Neural cell (in vitro differentiated cells): ENCODE measurements at regions not wholly inside any gene's neighbourhood (a gene's known extent, or its start where the extent isn't known, plus 50 kb on each side); places are given as distances from the start of the nearest gene placed in this dataset.

Source experiments
- H2AFZ ChIP-seq: fragments of 200-600, 300-800 bp; sonication (generic), shearing (Covaris generic); 2 replicates; pipeline ENCODE4 v1.6.0; 2014; ENCODE audit warnings: low read depth, mild to moderate bottlenecking, antibody characterized with exemption, low read length, moderate library complexity
- H3F3A ChIP-seq: fragments of 200-600 bp; shearing (Covaris generic); 2 replicates; pipeline ENCODE4 v1.6.1; 2016; ENCODE audit warnings: mild to moderate bottlenecking, moderate library complexity, mixed read lengths, antibody characterized with exemption, low read length; ENCODE audit not compliant: insufficient read depth, poor library complexity, severe bottlenecking
- H3K27ac ChIP-seq: fragments of 200-600, 300-800 bp; sonication (generic), shearing (Covaris generic); 2 replicates; pipeline ENCODE4 v1.5.1; 2014; ENCODE audit warnings: mild to moderate bottlenecking, low read length, moderate library complexity
- H3K27me3 ChIP-seq: fragments of 300-800, 200-600 bp; sonication (generic), shearing (Covaris generic); 2 replicates; pipeline ENCODE4 v1.6.0; 2014; ENCODE audit warnings: mild to moderate bottlenecking, low read depth, low read length, moderate library complexity; ENCODE audit not compliant: insufficient read depth
- H3K36me3 ChIP-seq: fragments of 300-800, 200-600 bp; sonication (generic), shearing (Covaris generic); 2 replicates; pipeline ENCODE4 v1.5.1; 2014; ENCODE audit warnings: mild to moderate bottlenecking, antibody characterized with exemption, low read length, moderate library complexity; ENCODE audit not compliant: insufficient read depth
- H3K4me2 ChIP-seq: fragments of 300-800, 200-600 bp; sonication (generic), shearing (Covaris generic); 2 replicates; pipeline ENCODE4 v1.6.0; 2014; ENCODE audit warnings: mild to moderate bottlenecking, low read length
- H3K4me3 ChIP-seq: fragments of 300-800, 200-600 bp; sonication (generic), shearing (Covaris generic); 2 replicates; pipeline ENCODE4 v1.5.1; 2014; ENCODE audit warnings: mild to moderate bottlenecking, low read length, moderate library complexity
- H3K79me2 ChIP-seq: fragments of 200-600 bp; shearing (Covaris generic); replicated peaks from 2 replicates; pipeline ENCODE4 v1.6.0; 2014; ENCODE audit warnings: mild to moderate bottlenecking, low read length, moderate library complexity; ENCODE audit not compliant: insufficient read depth
- H3K9ac ChIP-seq: fragments of 300-800, 200-600 bp; sonication (generic), shearing (Covaris generic); 2 replicates; pipeline ENCODE4 v1.6.1; 2016; ENCODE audit warnings: mild to moderate bottlenecking, low read length, mixed read lengths
- H3K9me2 ChIP-seq: fragments of 200-600 bp; shearing (Covaris generic); 2 replicates; pipeline ENCODE4 v1.6.1; 2016; ENCODE audit warnings: mild to moderate bottlenecking, low read length, mixed read lengths; ENCODE audit not compliant: insufficient read depth
- H3K9me3 ChIP-seq: fragments of 200-600, 300-800 bp; sonication (generic), shearing (Covaris generic); 2 replicates; pipeline ENCODE4 v1.6.1; 2016; ENCODE audit warnings: mild to moderate bottlenecking, mixed run types, low read length, moderate library complexity, mixed read lengths
- H4K20me1 ChIP-seq: fragments of 200-600 bp; shearing (Covaris generic); 2 replicates; pipeline ENCODE4 v1.6.1; 2016; ENCODE audit warnings: mild to moderate bottlenecking, mixed run types; ENCODE audit not compliant: insufficient read depth
- EP300 ChIP-seq: fragments of 450-650 bp; conservative IDR thresholded peaks from 2 replicates; pipeline ENCODE4 v1.6.1; 2014; ENCODE audit warnings: antibody characterized with exemption, mild to moderate bottlenecking, moderate library complexity; ENCODE audit not compliant: poor library complexity, severe bottlenecking
- EZH2 ChIP-seq: fragments of 200-600, 300-800 bp; shearing (Covaris generic), sonication (generic); IDR thresholded peaks from 2 replicates; pipeline ENCODE4 v1.6.1; 2014; ENCODE audit warnings: antibody characterized with exemption, low read length, borderline replicate concordance, mild to moderate bottlenecking; ENCODE audit not compliant: insufficient read depth, poor library complexity, severe bottlenecking
- MXI1 ChIP-seq: fragments of 450-650 bp; conservative IDR thresholded peaks from 2 replicates; pipeline ENCODE4 v1.6.1; 2014; ENCODE audit warnings: antibody characterized with exemption, mild to moderate bottlenecking; ENCODE audit not compliant: poor library complexity, severe bottlenecking
- POLR2AphosphoS5 ChIP-seq: IDR thresholded peaks from 2 replicates; pipeline ENCODE4 v1.6.1; 2012
- RAD21 ChIP-seq: fragments of 450-650 bp; conservative IDR thresholded peaks from 2 replicates; pipeline ENCODE4 v1.6.1; 2014; ENCODE audit warnings: antibody characterized with exemption, mild to moderate bottlenecking, moderate library complexity
- SMC3 ChIP-seq: fragments of 450-650 bp; conservative IDR thresholded peaks from 2 replicates; pipeline ENCODE4 v1.6.1; 2014; ENCODE audit warnings: antibody characterized with exemption, mild to moderate bottlenecking, moderate library complexity; ENCODE audit not compliant: poor library complexity
- TAF1 ChIP-seq: IDR thresholded peaks from 2 replicates; pipeline ENCODE4 v1.6.1; 2012; ENCODE audit warnings: low read depth
- TF ChIP-seq, protein P1 (sequence below): fragments of 450-650 bp; IDR thresholded peaks from 2 replicates; pipeline ENCODE4 v1.5.1; 2014; ENCODE audit warnings: antibody characterized with exemption, mild to moderate bottlenecking, moderate library complexity; ENCODE audit not compliant: poor library complexity, severe bottlenecking
- TF ChIP-seq, protein P2 (sequence below): IDR thresholded peaks from 2 replicates; pipeline ENCODE4 v1.6.1; 2012; ENCODE audit warnings: borderline replicate concordance

DNA sequence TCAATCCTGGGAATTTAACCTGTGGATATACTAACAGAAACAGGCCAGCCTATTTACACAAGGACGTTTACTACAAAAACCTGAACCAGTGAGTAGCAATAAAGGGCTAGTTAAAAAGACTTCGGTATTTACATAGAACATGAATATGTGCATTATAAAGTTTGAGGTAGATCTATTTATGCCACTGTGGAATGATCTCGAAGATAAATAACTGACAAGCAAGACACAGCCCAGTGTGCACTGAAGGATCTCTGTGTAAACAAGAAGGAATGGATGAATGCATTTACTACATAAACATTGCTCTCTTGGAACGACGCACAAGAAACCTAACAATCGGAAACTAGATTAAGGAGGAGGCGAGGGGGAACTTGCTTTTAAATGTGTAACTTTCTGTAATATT, 132.0 kb upstream of the NSMCE3 start:
- TF ChIP-seq POLR2AphosphoS5 (no peak), EZH2 (no peak)
- Histone ChIP-seq H3K79me2 (no peaks in the 10 kb centered on the region), H2AFZ (no peak overlapping the region), H3K4me2 (no peak overlapping the region), H4K20me1 (no peaks in the 10 kb centered on the region), H3K9me2 (no peaks in the 10 kb centered on the region), H3K27ac (no peak overlapping the region), H3K27me3 (no peaks in the 10 kb centered on the region), H3F3A (no peaks in the 10 kb centered on the region), H3K9me3 (no peaks in the 10 kb centered on the region), H3K9ac (no peak overlapping the region), H3K36me3 (no peaks in the 10 kb centered on the region), H3K4me3 (no peak overlapping the region)

DNA sequence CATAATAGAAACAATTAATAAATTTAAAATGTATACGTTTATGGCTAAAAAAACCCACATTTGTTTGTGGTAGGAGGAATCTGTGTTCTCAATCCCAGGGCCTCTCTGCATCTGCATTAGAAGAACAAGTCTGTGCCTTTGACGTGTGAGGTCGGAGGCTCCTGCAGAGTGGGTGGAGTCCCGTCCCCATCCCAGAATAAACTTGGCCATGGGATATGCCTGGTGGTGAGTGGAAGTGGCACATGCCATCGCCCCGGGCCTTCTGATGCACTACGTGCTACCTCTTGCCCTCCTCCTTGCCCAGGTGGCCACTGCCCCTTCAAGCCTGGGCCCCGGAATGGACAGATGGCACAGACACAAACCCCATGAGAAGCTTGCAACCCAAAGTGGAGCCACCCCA, 131.1 kb upstream of the NSMCE3 start:
- Histone ChIP-seq H4K20me1 (no peaks in the 10 kb centered on the region), H3K9ac (no peak overlapping the region), H3K9me2 (no peaks in the 10 kb centered on the region), H3K4me2 (no peak overlapping the region), H3K27me3 (no peaks in the 10 kb centered on the region), H3K4me3 (no peak overlapping the region), H3K27ac (no peak overlapping the region), H3F3A (no peaks in the 10 kb centered on the region), H3K9me3 (no peaks in the 10 kb centered on the region), H3K36me3 (no peaks in the 10 kb centered on the region), H2AFZ (no peak overlapping the region), H3K79me2 (no peaks in the 10 kb centered on the region)
- TF ChIP-seq EZH2 = no peak
- TF ChIP-seq, protein P1, sequence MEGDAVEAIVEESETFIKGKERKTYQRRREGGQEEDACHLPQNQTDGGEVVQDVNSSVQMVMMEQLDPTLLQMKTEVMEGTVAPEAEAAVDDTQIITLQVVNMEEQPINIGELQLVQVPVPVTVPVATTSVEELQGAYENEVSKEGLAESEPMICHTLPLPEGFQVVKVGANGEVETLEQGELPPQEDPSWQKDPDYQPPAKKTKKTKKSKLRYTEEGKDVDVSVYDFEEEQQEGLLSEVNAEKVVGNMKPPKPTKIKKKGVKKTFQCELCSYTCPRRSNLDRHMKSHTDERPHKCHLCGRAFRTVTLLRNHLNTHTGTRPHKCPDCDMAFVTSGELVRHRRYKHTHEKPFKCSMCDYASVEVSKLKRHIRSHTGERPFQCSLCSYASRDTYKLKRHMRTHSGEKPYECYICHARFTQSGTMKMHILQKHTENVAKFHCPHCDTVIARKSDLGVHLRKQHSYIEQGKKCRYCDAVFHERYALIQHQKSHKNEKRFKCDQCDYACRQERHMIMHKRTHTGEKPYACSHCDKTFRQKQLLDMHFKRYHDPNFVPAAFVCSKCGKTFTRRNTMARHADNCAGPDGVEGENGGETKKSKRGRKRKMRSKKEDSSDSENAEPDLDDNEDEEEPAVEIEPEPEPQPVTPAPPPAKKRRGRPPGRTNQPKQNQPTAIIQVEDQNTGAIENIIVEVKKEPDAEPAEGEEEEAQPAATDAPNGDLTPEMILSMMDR = no peak
- TF ChIP-seq EP300 = no peak
- TF ChIP-seq SMC3 = no peak
- no peak for TF ChIP-seq RAD21

DNA sequence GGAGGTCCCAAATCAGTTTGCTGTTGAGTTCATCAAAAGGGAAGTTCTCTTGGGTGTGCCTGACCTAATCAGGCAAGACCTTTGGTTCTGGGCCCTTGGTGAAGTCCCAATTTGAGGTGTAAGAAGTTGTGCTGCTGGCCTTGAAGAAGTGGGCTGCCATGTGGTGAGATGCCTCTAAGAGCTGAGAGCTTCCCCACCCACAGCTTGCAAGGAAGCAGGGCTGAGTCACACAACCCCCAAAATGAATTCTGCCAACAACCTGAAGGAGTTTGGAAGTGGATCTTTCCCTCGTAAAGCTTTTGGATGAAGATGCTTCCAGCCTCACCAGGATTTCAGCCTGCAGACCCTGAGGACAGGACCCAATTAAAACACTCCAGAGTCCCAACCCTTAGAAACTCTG, 129.3 kb upstream of the NSMCE3 start:
- H3K4me3 ChIP-seq = no peak overlapping the region
- no peak overlapping the region for H3K27ac ChIP-seq
- no peaks in the 10 kb centered on the region for H3K9me3 ChIP-seq
- H2AFZ ChIP-seq = no peak overlapping the region
- TF ChIP-seq, protein P2, sequence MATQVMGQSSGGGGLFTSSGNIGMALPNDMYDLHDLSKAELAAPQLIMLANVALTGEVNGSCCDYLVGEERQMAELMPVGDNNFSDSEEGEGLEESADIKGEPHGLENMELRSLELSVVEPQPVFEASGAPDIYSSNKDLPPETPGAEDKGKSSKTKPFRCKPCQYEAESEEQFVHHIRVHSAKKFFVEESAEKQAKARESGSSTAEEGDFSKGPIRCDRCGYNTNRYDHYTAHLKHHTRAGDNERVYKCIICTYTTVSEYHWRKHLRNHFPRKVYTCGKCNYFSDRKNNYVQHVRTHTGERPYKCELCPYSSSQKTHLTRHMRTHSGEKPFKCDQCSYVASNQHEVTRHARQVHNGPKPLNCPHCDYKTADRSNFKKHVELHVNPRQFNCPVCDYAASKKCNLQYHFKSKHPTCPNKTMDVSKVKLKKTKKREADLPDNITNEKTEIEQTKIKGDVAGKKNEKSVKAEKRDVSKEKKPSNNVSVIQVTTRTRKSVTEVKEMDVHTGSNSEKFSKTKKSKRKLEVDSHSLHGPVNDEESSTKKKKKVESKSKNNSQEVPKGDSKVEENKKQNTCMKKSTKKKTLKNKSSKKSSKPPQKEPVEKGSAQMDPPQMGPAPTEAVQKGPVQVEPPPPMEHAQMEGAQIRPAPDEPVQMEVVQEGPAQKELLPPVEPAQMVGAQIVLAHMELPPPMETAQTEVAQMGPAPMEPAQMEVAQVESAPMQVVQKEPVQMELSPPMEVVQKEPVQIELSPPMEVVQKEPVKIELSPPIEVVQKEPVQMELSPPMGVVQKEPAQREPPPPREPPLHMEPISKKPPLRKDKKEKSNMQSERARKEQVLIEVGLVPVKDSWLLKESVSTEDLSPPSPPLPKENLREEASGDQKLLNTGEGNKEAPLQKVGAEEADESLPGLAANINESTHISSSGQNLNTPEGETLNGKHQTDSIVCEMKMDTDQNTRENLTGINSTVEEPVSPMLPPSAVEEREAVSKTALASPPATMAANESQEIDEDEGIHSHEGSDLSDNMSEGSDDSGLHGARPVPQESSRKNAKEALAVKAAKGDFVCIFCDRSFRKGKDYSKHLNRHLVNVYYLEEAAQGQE = no peak
- no peak for TF ChIP-seq SMC3
- no peak for TF ChIP-seq POLR2AphosphoS5
- TF ChIP-seq MXI1 = no peak
- TF ChIP-seq, protein P1 = no peak
- TF ChIP-seq TAF1 = no peak
- no peak for TF ChIP-seq EP300
- no peak for TF ChIP-seq EZH2
- TF ChIP-seq RAD21 = no peak
- no peaks in the 10 kb centered on the region for H3F3A ChIP-seq
- H3K9me2 ChIP-seq = no peaks in the 10 kb centered on the region
- H3K27me3 ChIP-seq = no peaks in the 10 kb centered on the region
- H4K20me1 ChIP-seq = no peaks in the 10 kb centered on the region
- no peaks in the 10 kb centered on the region for H3K79me2 ChIP-seq
- H3K36me3 ChIP-seq = no peaks in the 10 kb centered on the region
- H3K9ac ChIP-seq = no peak overlapping the region
- H3K4me2 ChIP-seq = no peak overlapping the region
